GM12878 (cell line): ENCODE measurements at regions not wholly inside any gene's neighbourhood (a gene's known extent, or its start where the extent isn't known, plus 50 kb on each side); places are given as distances from the start of the nearest gene placed in this dataset.

Experiments
- ATAC-seq: fragments of 200-7000 bp; cut with Tn5 transposase; 3 replicates; pipeline ENCODE4 v1.9.1; 2020; ENCODE audit warnings: mild to moderate bottlenecking, moderate library complexity
- BruUV-seq: library from RNA; stranded (reverse); fragments of 400-500 nt; replicated peaks from 2 replicates; lab custom pipeline; 2021; lab: Mats Ljungman, UMichigan
- CTCF ChIA-PET: fragments of 300-600 bp; sonication (Branson Sonifier 250); formaldehyde crosslinking; extraction: SDS; loops from one replicate; lab custom pipeline; 2021; ENCODE audit warnings: inconsistent platforms; lab: Yijun Ruan, JAX
- POLR2A ChIA-PET: fragments of 350-600 bp; formaldehyde crosslinking; extraction: SDS; loops from one replicate; lab custom pipeline; 2021; ENCODE audit warnings: inconsistent platforms; lab: Charles Lee
- RAD21 ChIA-PET: fragments of 300-600 bp; sonication (Branson Sonifier 250); formaldehyde crosslinking; loops from one replicate; lab custom pipeline; 2023; ENCODE audit warnings: antibody characterized with exemption; ENCODE audit not compliant: unreplicated experiment; lab: Charles Lee
- SMC1A ChIA-PET: fragments of 300-600 bp; sonication (Branson Sonifier 250); formaldehyde crosslinking; loops from one replicate; lab custom pipeline; 2023; ENCODE audit not compliant: unreplicated experiment, uncharacterized antibody; lab: Charles Lee
- DNase-seq: peaks from one replicate; pipeline ENCODE4 v3.0.0-alpha.2; 2011; ENCODE audit warnings: low read depth, low spot score
- FAIRE-seq: peaks from 3 replicates; lab custom pipeline; 2011; peaks lifted over from hg19 to GRCh38; lab: Jason Lieb, UNC
- H2AFZ ChIP-seq: 2 replicates; pipeline ENCODE4 v1.6.0; 2011; ENCODE audit warnings: low read depth, low read length, control low read depth; ENCODE audit not compliant: control insufficient read depth
- H3K27ac ChIP-seq: 2 replicates; pipeline ENCODE4 v1.5.1; 2011; ENCODE audit warnings: control low read depth; ENCODE audit not compliant: control insufficient read depth, insufficient read depth
- H3K27me3 ChIP-seq, 2 experiments: replicated peaks in 1 of 2; 2 replicates each; pipeline versions ENCODE4 v1.6.0 to v1.6.1; 2011; ENCODE audit warnings: low read length in 1 of 2; ENCODE audit not compliant: control insufficient read depth in 2 of 2, insufficient read depth in 2 of 2
- H3K36me3 ChIP-seq, 2 experiments: 2 replicates each; pipeline ENCODE4 v1.5.1; 2011; ENCODE audit warnings: low read length in 1 of 2; ENCODE audit not compliant: control insufficient read depth in 2 of 2, insufficient read depth in 2 of 2
- H3K4me1 ChIP-seq: 2 replicates; pipeline ENCODE4 v1.6.1; 2011; ENCODE audit warnings: mild to moderate bottlenecking, low read length, moderate library complexity, mixed read lengths; ENCODE audit not compliant: control insufficient read depth, insufficient read depth
- H3K4me2 ChIP-seq: 2 replicates; pipeline ENCODE4 v1.6.0; 2011; ENCODE audit warnings: control low read depth; ENCODE audit not compliant: control insufficient read depth, insufficient read depth
- H3K4me3 ChIP-seq: fragments of 200-600 bp; sonication (generic); 2 replicates; pipeline ENCODE4 v1.5.1; 2016
- H3K79me2 ChIP-seq: 2 replicates; pipeline ENCODE4 v1.6.0; 2011; ENCODE audit warnings: low read length; ENCODE audit not compliant: control insufficient read depth, insufficient read depth
- H3K9ac ChIP-seq: 2 replicates; pipeline ENCODE4 v1.8.0; 2011; ENCODE audit warnings: low read length, control low read depth, mixed read lengths; ENCODE audit not compliant: control insufficient read depth, insufficient read depth
- H3K9me3 ChIP-seq: replicated peaks from 3 replicates; pipeline ENCODE4 v1.5.1; 2011; ENCODE audit warnings: mild to moderate bottlenecking, low read length; ENCODE audit not compliant: control insufficient read depth, insufficient read depth
- H4K20me1 ChIP-seq: 2 replicates; pipeline ENCODE4 v1.6.0; 2011; ENCODE audit not compliant: control insufficient read depth, insufficient read depth
- BCL3 ChIP-seq: IDR thresholded peaks from 2 replicates; pipeline ENCODE4 v1.6.1; 2011; ENCODE audit warnings: borderline replicate concordance, low read depth, mild to moderate bottlenecking, moderate library complexity, low read length; ENCODE audit not compliant: insufficient read depth, poor library complexity, severe bottlenecking
- BHLHE40 ChIP-seq, 2 experiments: fragments of 450-650 bp in 1 of 2; IDR thresholded peaks; 2 replicates each; pipeline ENCODE4 v1.6.1; 2011 to 2017; ENCODE audit warnings: low read depth in 2 of 2, borderline replicate concordance in 1 of 2, improper control_type of control experiment in 1 of 2, low read length in 1 of 2, mild to moderate bottlenecking in 1 of 2
- CBX3 ChIP-seq: fragments of 200-600 bp; sonication (generic); IDR thresholded peaks from 2 replicates; pipeline ENCODE4 v1.6.1; 2016; ENCODE audit warnings: low read depth, borderline replicate concordance
- CREM ChIP-seq: IDR thresholded peaks from 2 replicates; pipeline ENCODE4 v1.6.1; 2014; ENCODE audit warnings: antibody characterized with exemption, low read depth
- ELK1 ChIP-seq: IDR thresholded peaks from 2 replicates; pipeline ENCODE4 v1.6.1; 2012; ENCODE audit warnings: low read depth, low read length, improper control_type of control experiment
- EZH2 ChIP-seq: IDR thresholded peaks from 2 replicates; pipeline ENCODE4 v1.6.1; 2012; ENCODE audit warnings: low read depth, mild to moderate bottlenecking, control low read depth, inconsistent platforms, low read length, borderline replicate concordance; ENCODE audit not compliant: control insufficient read depth
- FOXK2 ChIP-seq: fragments of 450-650 bp; IDR thresholded peaks from 2 replicates; pipeline ENCODE4 v1.6.1; 2017; ENCODE audit warnings: mild to moderate bottlenecking, moderate library complexity
- FOXM1 ChIP-seq: IDR thresholded peaks from 2 replicates; pipeline ENCODE4 v1.6.1; 2012; ENCODE audit warnings: low read depth, mild to moderate bottlenecking, inconsistent platforms, low read length, moderate library complexity
- HCFC1 ChIP-seq: fragments of 150-350 bp; IDR thresholded peaks from 2 replicates; pipeline ENCODE4 v1.6.1; 2014; ENCODE audit warnings: low read length
- MYC ChIP-seq: IDR thresholded peaks from 2 replicates; pipeline ENCODE4 v1.6.1; 2011; ENCODE audit warnings: mild to moderate bottlenecking, low read length, moderate library complexity, inconsistent platforms; ENCODE audit not compliant: insufficient read depth, insufficient replicate concordance, insufficient read length, severe bottlenecking
- RBBP5 ChIP-seq: fragments of 200-600 bp; sonication (generic); conservative IDR thresholded peaks from 2 replicates; pipeline ENCODE4 v1.6.1; 2016
- SMAD5 ChIP-seq: IDR thresholded peaks from 2 replicates; pipeline ENCODE4 v1.6.1; 2016; ENCODE audit warnings: antibody characterized with exemption, low read depth
- SMC3 ChIP-seq: IDR thresholded peaks from 2 replicates; pipeline ENCODE4 v1.6.1; 2011; ENCODE audit warnings: low read length, improper control_type of control experiment, borderline replicate concordance
- SUZ12 ChIP-seq: fragments of 200-600 bp; sonication (generic); IDR thresholded peaks from one replicate; pipeline ENCODE4 v1.6.1; 2018; ENCODE audit warnings: antibody characterized with exemption, mild to moderate bottlenecking; ENCODE audit not compliant: unreplicated experiment
- TAF1 ChIP-seq: IDR thresholded peaks from 2 replicates; pipeline ENCODE4 v1.6.1; 2011; ENCODE audit warnings: mild to moderate bottlenecking, low read depth, low read length, borderline replicate concordance
- ZBTB33 ChIP-seq: fragments of 450-650 bp; IDR thresholded peaks from 2 replicates; pipeline ENCODE4 v1.6.1; 2017; ENCODE audit warnings: mild to moderate bottlenecking
- ZNF207 ChIP-seq: fragments of 450-650 bp; IDR thresholded peaks from 2 replicates; pipeline ENCODE4 v1.6.1; 2014; ENCODE audit warnings: antibody characterized with exemption, mild to moderate bottlenecking, borderline replicate concordance
- ZNF24 ChIP-seq: fragments of 450-650 bp; IDR thresholded peaks from 2 replicates; pipeline ENCODE4 v1.6.1; 2017; ENCODE audit warnings: antibody characterized with exemption, mild to moderate bottlenecking
- ZNF274 ChIP-seq: IDR thresholded peaks from one replicate; pipeline ENCODE4 v1.8.0; 2011; ENCODE audit not compliant: insufficient read length, insufficient read depth
- WGBS: methylation state at CpG from one replicate; pipeline ENCODE4 v1.1.6; 2016; ENCODE audit warnings: low lambda C conversion rate; ENCODE audit not compliant: insufficient replicate concordance, insufficient coverage; ENCODE audit errors: missing lambda C conversion rate; 5-methylcytosine and 5-hydroxymethylcytosine counted together
- in situ Hi-C: fragments of 300-500 bp; cut with MboI; formaldehyde crosslinking; loops from 9 replicates; pipeline ENCODE4 v1.14.3; 2018; ENCODE audit warnings: mixed read lengths
- intact Hi-C: fragments of 100-400 bp; cut with micrococcal nuclease; formaldehyde crosslinking; loops from one replicate; pipeline ENCODE4 v1.14.2; 2022; ENCODE audit not compliant: unreplicated experiment

- no peak for FAIRE-seq
- no peaks in the 10 kb centered on the region for H3K36me3 ChIP-seq
- no peaks in the 10 kb centered on the region for H3K4me1 ChIP-seq
- ChIA-PET CTCF (no interaction called here), SMC1A (interaction anchor here (1.1 kb wide), 1 partner anchor 8 kb away, joined by 3 read pairs; no protein-coding TSS in a partner anchor), POLR2A (no interaction called here), RAD21 (no interaction called here)
- no peaks in the 10 kb centered on the region for H4K20me1 ChIP-seq
- H3K79me2 ChIP-seq: no peaks in the 10 kb centered on the region
- 38% methylated on average over 3 of the region's 3 CpGs for WGBS
- no peak for DNase-seq
- H3K9me3 ChIP-seq: no peaks in the 10 kb centered on the region
- H3K27me3 ChIP-seq: no peaks in the 10 kb centered on the region
- no TSS peak for BruUV-seq
- no peak overlapping the region for H3K4me3 ChIP-seq
- TF ChIP-seq ZNF207 (no peak), EZH2 (no peak), ZBTB33 (no peak), SMC3 (no peak), FOXM1 (no peak), BCL3 (no peak), TAF1 (no peak), HCFC1 (no peak), CREM (no peak), FOXK2 (no peak), RBBP5 (no peak), CBX3 (no peak), BHLHE40 (IDR thresholded peaks at IDR 0.05; ENCODE audit: borderline replicate concordance in 1 of 2, low read depth in 2 of 2, low read length in 1 of 2) (no peak), ELK1 (no peak), SMAD5 (no peak), ZNF24 (no peak), MYC (no peak), ZNF274 (no peak), SUZ12 (no peak)
- intact Hi-C loops (no loop called here), in situ Hi-C loops (no loop called here)
- H3K9ac ChIP-seq: no peak overlapping the region
- no peak for ATAC-seq
- no peak overlapping the region for H3K27ac ChIP-seq
- no peak overlapping the region for H3K4me2 ChIP-seq
- H2AFZ ChIP-seq: no peak overlapping the region
Observed at GRCh38 chrX:114006664-114007063, 577.2 kb upstream of the HTR2C start.
